ENCODE measurements at regions not wholly inside any gene's neighbourhood (a gene's known extent, or its start where the extent isn't known, plus 50 kb on each side); places are given as distances from the start of the nearest gene placed in this dataset.

- no peak for DNase-seq
Observed at GRCh38 chr5:5652181-5652580, 229.7 kb downstream of the ICE1 start.

DNA sequence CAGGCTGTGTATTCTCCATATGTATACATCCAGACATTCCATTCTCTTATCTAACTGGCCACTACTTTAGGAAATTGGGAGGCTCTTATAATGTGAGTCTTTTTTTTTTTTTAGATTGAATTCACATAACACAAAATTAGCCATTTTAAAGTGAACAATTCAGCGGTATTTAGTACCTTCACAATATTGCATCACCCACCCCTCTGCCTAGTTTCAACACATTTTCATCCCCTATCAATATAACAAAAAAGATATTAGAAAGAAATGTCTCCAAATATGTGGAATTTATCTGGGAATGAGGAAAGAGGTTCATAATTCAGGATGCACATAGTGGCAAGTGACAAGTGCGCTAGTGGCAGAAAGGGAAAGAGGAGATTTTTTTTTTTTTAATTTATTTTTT lies 228.5 kb downstream of the ICE1 start:
- no peak for DNase-seq

- DNase-seq: no peak
Observed at GRCh38 chr5:5650242-5650641, 227.8 kb downstream of the ICE1 start.

GRCh38 chr5:5649641-5650040 lies 227.2 kb downstream of the ICE1 start:
- no peak for DNase-seq

GRCh38 chr5:5648694-5649093 lies 226.2 kb downstream of the ICE1 start:
- no peak for DNase-seq

DNA sequence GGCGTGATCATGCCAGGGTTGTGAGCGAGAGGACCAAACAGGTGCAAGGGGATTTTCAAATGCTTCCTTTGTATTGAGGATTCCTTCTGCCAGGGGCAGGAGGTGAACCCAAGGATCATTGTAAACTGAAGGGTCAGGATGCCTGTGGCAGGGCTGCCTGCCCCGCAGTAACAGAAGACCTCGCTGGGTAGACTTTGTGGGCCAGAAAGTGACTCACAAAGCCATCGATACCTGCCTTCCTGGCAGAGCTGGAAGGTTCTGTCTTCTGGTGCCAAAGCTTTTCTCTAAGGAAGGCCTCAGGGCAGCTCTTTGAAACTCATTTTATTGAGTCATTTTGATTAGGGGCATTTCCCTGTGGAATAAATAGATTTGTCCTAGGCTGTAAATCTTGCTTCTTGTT lies 223.4 kb downstream of the ICE1 start:
- DNase-seq: no peak

GRCh38 chr5:5645198-5645597 lies 222.7 kb downstream of the ICE1 start:
- DNase-seq: no peak

GRCh38 chr5:5644249-5644648 lies 221.8 kb downstream of the ICE1 start:
- DNase-seq: no peak

DNA sequence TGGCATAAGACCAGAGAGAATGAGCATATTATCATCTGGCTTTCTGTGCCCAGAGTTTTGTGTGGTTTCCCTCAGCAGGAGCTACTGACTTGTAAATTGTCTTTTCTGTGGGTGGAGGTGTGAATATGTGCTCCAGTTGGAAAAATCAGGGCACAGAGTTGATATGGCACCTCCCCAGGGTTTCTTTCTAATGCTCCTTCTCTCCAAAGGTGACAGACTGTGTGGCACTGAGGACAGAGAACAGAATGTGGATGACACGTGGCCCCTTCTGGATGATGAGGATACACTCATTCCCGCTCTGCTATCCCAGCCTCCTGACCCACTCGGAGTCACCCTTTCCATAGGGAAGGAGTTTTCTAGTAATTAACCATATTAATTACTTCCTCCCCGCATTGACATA lies 221.0 kb downstream of the ICE1 start:
- DNase-seq: no peak

DNA sequence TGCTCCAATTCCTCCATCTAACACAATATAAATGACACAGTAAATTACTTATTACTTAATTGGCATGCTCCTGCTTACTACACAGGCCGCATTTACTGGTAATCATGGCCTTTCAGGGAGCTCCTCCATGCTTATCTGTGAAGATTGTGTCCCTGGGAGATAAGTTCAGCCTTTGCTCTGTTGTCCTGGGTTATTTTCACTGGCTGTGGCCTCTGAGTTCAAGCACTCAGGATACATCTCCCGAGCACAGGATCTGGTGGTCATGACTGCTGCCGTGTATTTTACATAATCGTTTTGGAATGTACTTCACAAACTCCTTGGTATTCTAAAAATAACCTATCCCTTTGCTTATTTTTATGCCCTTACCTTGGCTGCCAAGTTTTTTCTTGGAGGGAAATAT lies 215.7 kb downstream of the ICE1 start:
- DNase-seq: no peak

GRCh38 chr5:5637173-5637572 lies 214.7 kb downstream of the ICE1 start:
- no peak for DNase-seq

DNA sequence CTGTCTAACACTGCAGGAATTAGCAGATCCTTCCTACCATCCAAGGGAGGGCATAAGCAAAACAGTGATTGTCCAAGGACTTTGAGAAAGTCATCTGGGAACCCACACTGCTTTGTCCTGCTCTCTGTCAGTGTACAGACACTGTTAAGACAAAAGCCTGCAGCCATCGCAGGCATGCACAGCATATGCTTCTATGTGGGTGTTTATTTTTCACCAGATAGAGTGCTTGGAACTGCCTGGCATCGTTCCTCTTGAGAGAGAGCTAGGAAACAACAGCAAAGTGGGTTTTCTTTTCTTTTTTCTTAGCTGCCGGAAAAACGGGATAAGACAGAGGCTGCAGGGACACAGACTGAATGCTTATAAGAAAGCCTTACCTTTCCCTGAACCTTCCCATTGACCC lies 212.3 kb downstream of the ICE1 start:
- no peak for DNase-seq

- DNase-seq: no peak
Observed at GRCh38 chr5:5633579-5633978, 211.1 kb downstream of the ICE1 start.

GRCh38 chr5:5632678-5633077 lies 210.2 kb downstream of the ICE1 start:
- no peak for DNase-seq

- no peak for DNase-seq
Observed at GRCh38 chr5:5629607-5629978, 207.1 kb downstream of the ICE1 start.

- DNase-seq: no peak
Observed at GRCh38 chr5:5628866-5629606, 206.6 kb downstream of the ICE1 start.

DNA sequence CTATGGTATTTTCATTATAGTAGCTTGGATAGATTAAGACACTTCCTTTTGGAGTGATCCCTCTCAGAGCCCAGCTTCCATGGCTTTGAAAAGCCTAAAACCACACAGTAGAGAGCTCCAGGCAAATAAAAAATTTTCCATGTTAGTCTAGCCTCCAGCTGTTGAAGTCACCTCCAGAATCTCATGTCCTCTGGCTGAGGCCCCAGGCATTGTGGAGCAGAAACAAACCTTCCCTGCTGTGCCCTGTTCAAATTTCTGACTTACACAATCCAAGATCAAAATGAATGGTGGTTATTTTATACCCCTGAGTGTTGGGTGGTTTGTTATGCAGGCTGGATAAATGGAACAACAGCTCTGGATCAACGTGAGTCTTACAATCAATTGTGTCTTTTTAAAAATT lies 203.9 kb downstream of the ICE1 start:
- DNase-seq: no peak

GRCh38 chr5:5625491-5625890 lies 203.0 kb downstream of the ICE1 start:
- no peak for DNase-seq

DNA sequence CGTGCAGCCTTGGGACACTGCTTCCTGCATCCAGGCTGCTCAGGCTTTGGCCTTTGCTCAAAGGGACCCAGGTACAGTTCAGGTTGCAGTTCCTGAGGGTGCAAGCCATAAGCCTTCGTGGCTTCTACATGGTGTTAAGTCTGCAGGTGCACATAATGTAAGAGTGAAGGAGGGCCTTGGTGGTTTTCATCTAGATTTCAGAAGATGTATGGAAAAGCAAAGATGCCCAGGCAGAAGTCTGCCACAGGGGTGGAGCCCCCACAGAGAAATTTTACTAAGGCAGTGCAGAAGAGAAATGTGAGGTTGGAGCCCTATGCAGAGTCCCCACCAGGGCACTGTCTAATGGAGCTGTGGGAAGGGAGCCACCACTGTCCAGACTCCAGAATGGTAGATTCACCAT lies 200.9 kb downstream of the ICE1 start:
- DNase-seq: no peak

DNA sequence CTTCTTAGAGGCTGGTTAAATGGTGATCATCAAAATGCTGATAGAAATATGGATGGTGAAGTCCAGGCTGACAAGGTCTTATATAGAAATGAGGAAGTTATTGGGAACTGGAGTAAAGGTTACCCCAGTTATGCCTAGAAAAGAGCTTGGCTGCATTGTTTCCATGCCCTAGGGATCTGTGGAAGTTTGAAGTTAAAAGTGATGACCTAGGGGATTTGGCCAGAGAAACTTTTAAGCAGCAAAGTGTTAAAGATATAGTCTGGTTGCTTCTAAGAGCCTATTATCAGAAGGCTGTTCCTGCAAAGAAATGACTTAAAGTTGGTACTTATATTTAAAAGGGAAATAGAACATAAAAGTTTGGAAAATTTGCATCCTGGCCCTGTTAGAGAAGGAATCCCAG lies 200.3 kb downstream of the ICE1 start:
- no peak for DNase-seq

DNA sequence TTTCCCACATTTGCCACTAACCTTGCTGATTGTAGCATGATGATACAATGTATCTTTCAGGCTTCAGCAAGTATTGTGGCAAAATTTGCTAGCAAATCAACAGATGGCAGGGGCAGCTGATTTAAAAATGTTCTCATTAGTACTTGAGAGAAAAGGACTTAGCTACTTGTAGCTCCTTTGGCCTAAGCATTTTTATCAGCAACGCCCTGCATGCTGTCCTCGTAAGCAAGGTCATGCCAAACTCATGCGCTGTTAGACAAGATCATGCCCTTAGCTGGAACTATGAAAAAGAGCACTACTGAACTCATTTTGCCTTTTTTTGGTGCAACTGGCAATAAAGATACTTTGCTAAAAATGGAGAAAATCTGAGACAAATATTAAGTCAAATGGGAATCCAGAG lies 197.1 kb downstream of the ICE1 start:
- DNase-seq: no peak

DNA sequence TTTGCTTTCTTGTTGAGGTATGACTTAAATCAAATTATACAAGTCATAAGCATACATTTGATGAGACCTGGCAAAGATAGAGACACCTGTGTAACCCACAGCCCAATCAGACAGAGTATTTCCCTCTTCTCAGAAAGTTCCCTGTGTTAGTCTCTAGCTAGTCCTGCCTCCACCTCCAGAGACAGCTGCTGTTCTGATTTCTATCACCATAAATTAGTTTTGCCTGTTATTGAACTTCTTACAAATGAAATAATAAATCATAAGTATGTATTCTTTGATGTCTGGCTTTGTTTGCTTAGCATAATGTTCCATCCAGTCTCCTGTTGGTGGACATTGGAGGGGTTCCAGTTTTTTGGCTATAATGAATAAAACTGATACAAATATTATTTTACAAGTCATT lies 194.5 kb downstream of the ICE1 start:
- DNase-seq: no peak

GRCh38 chr5:5616247-5616895 lies 193.9 kb downstream of the ICE1 start:
- no peak for DNase-seq

DNA sequence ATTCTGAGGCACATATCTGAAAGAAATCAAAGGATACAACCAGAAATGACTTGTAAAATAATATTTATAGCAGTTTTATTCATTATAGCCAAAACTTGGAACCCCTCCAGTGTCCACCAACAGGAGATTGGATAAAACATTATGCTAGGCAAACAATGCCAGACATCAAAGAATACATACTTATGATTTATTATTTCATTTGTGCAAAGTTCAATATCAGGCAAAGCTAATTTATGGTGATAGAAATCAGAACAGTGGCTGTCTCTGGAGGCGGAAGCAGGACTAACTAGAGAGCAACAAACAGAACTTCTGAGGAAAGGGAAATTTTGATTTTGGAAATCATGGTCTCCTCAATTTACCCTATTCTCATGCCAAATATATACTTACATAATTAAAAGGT lies 193.1 kb downstream of the ICE1 start:
- peak; percentile 30 for DNase-seq
